ENCODE measurements at regions not wholly inside any gene's neighbourhood (a gene's known extent, or its start where the extent isn't known, plus 50 kb on each side); places are given as distances from the start of the nearest gene placed in this dataset.
"Not testable (repeated sequence)": the region's sequence is repeated elsewhere in the genome, so short reads cannot be mapped to it uniquely, and the experiment has no call there.

DNA sequence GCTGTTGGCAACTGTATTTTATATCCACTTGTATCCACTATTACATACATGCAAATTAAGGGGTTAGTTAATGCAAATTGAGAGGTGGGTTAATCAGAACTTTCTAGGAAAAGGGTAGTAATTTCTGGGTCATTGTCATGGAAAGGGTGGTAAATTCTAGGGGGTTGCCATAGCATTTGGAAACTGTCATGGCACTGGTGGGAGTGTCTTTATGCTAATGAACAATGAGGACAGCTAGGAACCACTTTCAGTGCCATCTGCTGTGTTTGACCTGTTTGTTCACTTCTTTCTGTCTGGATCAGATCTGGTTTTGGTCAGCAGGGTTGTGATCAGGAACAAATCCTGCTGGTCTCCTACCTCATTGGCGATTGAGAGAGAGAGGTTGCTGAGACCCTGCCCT, 283.3 kb upstream of the PRKCQ start:
- DNase-seq, result no peak

DNA sequence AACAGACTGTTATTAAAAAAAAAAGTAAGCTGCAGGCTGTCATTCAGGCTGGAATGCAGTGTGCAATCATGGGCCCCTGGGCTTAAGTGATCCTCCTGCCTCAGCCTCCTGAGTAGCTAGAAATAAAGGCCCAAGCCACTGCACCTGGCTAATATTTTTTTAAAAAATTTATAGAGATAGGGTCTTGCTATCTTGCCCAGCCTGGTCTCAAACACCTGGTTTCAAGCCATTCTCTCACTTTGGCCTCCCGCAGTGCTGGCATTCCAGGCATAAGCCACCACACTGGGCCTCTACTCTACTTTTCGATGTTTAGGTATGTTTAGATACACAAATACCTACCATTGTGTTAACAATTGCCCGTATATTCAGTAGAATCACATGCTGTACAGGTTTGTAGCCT, 270.4 kb upstream of the PRKCQ start:
- DNase-seq, result no peak

GRCh38 chr10:6847561-6847960, 267.5 kb upstream of the PRKCQ start:
- no peak for DNase-seq

DNA sequence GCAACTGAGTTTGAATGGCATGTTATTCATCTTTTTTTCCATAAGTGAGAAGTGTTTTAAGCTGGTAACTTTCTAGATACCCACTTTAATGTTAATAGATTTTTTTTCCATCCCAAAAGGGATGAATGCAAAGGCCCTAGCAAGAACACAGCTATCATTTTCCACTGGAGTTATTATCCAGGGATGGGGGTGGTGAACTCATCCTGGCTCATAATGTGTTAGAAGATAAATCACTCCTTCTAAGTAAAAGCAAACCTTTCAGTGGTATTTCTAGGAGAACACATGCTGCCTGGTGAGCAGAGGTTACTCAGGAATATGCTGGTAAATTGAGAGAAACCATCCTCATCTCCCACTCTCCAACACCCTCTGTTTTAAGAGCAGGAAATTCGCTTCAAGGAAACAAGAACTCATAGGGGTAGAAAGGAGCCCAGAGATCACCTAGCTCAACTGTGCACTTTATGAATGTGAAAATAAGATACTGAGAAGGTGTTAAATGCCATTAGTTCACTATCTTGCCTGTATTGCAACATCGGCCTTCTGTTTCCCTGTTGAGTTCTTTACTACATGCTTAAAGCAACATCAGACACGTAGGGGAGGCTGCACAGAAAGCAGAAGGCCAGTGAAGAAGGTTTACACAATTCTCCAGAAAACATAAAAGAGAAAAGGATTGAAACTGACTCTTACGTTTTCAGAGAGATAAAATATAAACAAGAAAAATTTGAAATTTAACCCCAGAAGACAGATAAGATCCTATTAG, 264.0 kb upstream of the PRKCQ start:
- DNase-seq, result no peak

DNA sequence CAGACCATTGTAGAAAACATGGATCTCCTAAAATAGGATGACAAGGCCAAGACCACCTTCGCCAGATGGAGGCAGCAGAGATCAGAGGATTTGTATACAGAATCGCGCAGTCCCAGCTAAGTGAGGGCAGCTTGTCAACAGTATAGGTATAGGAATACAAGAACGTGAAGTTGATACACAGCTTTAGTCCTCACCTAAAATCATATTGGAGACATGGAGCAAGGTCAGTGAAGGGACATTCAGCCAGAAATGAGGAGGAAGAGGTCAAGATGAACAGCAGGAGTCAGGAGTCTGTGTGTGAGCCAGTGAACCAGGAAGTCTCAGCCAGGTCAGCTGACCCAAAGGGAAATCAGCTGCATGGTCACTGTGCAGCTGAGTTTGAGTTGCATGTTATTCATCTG, 263.4 kb upstream of the PRKCQ start:
- DNase-seq, result no peak

DNA sequence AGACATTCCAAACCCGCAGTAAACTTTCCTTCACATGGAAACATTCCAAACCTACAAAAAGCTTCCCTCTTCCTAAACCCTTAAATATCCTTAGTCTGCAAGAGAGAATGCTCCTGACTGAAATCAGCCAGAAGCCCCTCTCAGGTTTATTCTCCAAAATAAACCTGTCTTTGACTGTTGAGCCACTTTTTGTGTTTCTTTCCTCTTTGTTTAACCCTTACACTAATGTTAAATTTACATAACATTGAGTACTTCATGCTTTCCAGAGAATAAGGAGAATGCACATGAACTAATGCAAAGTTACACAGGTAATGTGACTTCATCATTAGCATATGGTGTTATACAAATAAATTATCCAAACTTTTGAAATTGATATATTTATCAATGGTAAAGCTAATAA, 262.6 kb upstream of the PRKCQ start:
- no peak for DNase-seq

DNA sequence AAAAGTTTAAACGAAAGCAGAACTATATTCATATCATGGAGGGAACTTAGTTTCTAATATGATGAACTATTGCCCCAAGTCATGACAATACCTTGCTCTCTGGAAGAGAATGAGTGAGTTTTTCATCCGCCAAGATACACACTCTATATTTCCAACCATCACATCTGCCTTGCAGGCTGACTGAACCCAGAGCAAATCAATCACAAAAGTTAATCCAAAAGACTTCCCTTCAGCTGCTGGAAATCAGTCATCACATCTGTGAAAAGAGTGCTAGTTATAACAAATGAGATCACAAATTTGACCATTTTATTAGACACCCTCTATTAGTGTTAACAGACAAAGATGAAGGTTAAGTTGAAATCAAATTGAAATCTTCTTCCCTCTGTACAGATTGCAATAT, 261.7 kb upstream of the PRKCQ start:
- no peak for DNase-seq

- DNase-seq, result no peak
Observed at GRCh38 chr10:6840766-6841165, 260.7 kb upstream of the PRKCQ start.

DNA sequence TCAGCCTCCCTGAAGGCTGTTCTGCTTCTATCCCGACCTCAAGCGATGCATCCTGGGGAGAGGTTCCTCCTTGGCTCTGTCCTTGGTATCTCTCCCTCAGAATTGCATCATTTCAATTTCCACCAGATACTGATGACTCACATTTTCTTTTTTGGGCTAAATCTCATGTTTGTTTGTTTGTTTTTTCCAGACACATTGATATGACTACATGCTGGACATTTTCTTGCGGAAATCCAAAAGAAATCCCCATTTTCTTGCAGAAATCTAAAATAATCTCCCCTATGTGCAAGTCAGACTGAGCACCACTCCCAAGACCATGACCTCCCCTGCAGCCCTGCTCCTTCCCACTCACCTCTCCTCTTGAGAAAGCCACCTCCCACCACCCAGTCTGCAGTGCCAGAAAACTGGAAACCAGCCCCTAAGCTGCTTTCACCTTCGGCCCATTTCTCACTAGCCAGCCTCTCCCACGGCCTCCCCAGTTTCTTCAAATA, 260.2 kb upstream of the PRKCQ start:
- no peak for DNase-seq

DNA sequence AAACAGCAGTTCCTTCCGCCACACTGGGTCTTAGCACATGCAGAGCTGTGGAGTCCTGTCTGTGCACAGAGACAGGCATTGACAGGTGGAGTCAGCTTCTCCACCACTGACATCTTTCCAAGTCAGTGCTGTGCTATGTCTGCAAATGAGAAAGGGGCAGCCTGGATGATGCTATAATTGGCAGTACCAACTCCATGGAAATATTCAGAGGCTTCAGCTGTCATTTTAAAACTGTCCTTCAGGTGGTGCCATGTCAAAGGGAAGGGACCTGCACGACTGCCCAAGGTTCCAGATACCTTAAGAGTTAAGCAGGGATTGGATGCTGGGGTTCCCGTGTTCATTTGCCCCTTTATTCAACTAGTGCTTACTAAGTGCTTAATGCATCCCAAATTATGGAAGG, 258.0 kb upstream of the PRKCQ start:
- DNase-seq, result no peak

- no peak for DNase-seq
Observed at GRCh38 chr10:6833458-6834011, 253.5 kb upstream of the PRKCQ start.

GRCh38 chr10:6830981-6831380, 250.9 kb upstream of the PRKCQ start:
- DNase-seq, result not testable (repeated sequence)

- DNase-seq, result not testable (repeated sequence)
Observed at GRCh38 chr10:6824793-6825192, 244.7 kb upstream of the PRKCQ start.

GRCh38 chr10:6823770-6824169, 243.7 kb upstream of the PRKCQ start:
- no peak for DNase-seq

DNA sequence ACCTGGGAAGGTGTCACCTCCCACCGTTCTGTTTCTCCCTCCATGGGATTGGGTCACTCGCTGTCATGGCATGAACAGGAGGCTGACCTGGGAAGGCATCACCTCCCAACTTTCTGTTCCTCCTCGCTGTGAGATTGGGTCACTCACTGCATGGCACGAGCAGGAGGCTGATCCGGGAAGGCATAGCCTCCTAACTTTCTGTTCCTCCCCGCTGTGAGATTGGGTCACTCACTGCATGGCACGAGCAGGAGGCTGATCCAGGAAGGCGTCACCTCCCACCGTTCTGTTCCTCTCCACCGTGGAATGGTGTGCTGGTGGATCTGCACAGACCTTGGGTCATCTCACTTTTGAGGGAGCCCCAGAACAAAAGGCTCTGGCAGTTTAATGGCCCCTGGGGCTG, 239.2 kb upstream of the PRKCQ start:
- DNase-seq, result no peak

GRCh38 chr10:6817770-6818169, 237.7 kb upstream of the PRKCQ start:
- DNase-seq, result no peak

DNA sequence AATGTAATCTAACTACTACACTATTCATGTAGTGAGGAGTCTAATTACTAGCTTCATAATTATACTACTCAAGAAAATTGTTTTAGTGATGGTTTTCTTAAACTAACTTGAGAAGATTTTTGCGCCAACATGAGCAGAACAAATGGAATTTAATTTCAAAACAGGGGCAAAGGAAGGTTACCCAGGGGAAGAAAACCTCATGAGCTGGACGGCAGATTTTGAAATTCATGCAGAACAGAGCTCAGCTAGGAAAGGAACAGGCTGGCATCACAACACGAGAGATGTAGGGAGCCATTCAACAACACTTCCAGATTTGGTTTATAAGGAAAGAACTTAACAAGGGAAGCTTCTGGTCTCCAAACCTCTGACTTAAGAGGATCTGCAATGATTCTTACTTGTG, 235.3 kb upstream of the PRKCQ start:
- DNase-seq, result no peak

DNA sequence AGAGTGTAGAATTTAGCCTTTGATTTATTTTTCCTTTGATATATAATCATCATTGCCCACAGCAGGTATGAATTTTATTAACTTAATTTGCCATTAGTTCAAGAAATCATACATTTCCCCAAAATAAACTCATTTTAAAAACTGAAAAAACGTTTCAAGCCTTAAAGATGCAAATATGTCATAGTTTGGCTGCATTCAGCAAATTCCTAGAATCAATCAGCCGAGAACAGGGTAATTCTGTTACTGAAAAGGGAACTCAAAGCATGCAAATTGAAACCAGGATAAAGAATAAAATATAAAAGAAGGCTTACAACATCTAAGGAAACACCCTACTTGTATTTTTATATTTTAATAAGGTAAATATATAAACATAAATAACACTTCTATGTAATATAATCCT, 233.8 kb upstream of the PRKCQ start:
- no peak for DNase-seq

DNA sequence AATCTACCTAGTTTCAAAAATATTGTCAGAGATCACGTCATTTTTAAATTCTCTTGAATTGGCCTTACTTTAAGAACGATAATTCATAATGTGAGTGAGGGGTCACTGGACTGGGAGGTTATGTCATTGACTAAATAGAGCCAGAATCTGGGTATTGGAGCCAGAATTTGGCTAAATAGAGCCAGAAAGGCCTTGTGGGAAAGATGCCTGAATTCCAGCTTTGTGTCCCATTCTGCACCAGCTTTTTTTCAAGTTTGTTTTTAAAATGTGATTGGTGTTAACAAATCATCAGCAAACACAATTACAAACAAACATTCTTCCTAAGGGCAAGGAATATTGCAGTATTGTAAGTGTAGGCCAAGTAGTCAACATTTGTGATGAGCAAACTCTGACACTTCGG, 233.2 kb upstream of the PRKCQ start:
- DNase-seq, result no peak

DNA sequence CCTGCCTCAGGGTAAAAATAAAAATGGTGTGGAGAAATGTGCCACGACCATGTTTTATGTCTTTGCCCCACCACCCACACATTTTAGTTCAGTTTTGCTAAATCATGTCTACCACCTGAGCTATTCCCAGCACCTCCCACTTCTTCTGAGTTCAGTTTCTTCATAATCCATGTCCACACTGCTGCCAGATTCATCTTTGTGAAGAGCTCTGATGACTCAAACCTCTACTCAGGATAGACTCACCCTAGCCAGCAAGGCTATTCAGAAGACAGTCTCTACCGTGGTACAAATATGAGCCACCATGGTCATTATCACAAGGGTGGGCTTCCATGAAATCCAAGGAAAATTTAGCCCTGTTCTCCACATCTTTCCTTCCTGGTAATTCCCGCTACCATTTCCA, 231.1 kb upstream of the PRKCQ start:
- DNase-seq, result no peak

DNA sequence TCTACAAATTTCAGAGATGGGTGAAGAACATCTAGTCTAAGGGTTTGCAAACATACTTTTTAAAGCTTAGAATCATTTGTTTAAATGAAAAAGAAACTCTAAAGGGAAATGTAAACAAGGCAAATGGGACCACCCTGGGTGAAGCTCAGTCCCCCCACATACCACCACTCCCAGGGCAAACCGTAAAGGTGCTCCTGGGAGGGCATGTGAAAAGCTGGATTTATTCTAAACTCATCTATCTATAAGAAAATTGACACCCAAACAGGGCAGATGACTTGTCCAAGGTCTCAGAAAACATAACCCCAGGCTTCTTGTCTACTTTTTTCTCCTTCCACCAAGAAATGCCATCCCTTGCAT, 223.3 kb upstream of the PRKCQ start:
- DNase-seq, result no peak

DNA sequence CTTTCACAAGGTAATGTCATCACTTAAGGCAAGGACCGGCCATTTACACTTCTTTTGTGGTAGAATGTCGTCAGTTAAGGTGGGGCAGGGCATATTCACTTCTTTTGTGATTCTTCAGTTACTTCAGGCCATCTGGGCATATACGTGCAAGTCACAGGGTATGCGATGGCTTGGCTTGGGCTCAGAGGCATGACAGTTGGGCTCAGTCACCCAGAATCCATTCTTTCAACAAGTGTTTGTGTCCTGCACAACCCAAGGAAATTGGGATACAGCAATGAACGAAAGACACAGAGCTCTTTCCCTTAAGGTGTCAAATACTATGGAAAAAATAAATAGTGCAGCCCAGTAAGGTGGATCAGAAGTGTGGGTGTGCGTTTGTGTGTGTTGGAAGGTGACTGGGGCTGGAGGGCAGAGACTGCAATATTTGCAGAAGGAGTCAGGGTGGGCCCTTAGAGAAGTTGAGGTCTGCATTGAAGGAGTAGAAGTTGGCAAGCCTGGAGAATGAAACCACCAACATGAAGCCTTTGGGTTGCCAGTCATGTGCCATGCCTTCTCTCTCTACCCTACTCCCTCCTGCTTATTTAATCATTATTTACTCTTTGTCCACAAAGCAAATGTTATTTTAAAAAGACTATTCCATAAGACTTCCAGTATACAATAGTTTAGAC, 222.8 kb upstream of the PRKCQ start:
- no peak for DNase-seq

DNA sequence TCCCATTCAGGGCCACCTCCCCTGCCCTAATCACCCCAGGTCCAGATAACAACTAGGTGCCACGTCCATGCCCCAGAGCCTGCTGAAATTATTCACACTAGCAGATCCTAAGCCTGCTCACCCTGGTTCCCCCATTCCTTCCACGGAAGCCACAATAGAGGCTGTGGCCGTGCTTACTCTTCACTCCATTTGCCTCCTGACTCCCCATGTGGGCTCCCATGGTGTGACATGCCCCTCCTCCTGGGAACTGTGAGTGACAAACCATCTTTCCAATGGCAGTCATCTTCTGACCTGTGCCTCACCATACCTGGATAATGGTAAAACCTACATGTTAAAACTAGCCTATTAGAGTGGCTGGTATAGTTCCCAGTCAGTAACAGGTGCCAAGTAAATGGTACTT, 216.2 kb upstream of the PRKCQ start:
- no peak for DNase-seq

- DNase-seq, result no peak
Observed at GRCh38 chr10:6795541-6795940, 215.5 kb upstream of the PRKCQ start.

DNA sequence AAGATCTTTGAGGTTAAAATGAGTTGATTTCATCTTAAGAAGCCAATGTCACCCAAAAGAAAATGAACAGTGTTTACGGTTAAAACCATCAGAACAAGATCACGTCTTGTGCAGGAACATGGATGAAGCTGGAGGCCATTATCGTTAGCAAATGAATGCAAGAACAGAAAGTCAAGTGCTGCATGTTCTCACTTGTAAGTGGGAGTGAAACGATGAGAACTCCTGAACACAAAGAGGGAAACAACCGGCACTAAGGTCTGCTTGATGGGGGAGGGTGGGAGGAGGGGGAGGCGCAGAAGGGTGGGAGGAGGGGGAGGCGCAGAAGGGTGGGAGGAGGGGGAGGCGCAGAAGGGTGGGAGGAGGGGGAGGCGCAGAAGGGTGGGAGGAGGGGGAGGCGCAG, 214.8 kb upstream of the PRKCQ start:
- not testable (repeated sequence) for DNase-seq
